Keratinocyte (primary cell): ENCODE measurements at regions not wholly inside any gene's neighbourhood (a gene's known extent, or its start where the extent isn't known, plus 50 kb on each side); places are given as distances from the start of the nearest gene placed in this dataset.

Source experiments
- EZH2 ChIP-seq: IDR thresholded peaks from one replicate; pipeline ENCODE4 v1.6.1; 2012; ENCODE audit warnings: inconsistent platforms, mild to moderate bottlenecking, low read length, moderate library complexity
- TF ChIP-seq, protein P1 (sequence below), 3 experiments: IDR thresholded peaks in 1 of 3; conservative IDR thresholded peaks in 1 of 3; optimal IDR thresholded peaks in 1 of 3; 2 replicates in 2 of 3; 3 replicates in 1 of 3; pipeline versions ENCODE3 to v1.5.1; 2011; ENCODE audit warnings: low read length in 3 of 3, mild to moderate bottlenecking in 3 of 3, moderate library complexity in 2 of 3, control low read depth in 1 of 3, inconsistent platforms in 1 of 3; ENCODE audit not compliant: insufficient read depth in 2 of 3; ENCODE audit errors: extremely low read depth in 1 of 3

DNA sequence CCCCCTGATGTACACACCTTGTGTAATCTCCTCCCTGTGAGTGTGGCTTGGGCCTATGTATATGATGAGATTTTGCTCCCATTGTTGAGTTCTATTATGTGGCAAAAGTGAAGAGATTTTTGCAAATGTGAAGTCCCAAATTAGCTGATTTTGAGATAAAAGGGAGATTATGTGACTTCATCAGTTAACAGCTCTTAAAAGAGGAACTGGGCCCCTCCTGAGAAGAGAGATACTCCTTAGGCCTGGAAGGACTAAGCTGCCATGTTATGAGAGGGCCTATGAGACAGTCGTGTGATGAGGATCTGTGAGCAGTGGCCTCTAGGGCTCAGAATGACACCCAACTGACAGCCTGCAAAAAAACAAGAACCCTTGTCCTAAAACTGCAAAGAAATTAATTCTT, 93.4 kb downstream of the OR5AK2 start:
- TF ChIP-seq, protein P1, sequence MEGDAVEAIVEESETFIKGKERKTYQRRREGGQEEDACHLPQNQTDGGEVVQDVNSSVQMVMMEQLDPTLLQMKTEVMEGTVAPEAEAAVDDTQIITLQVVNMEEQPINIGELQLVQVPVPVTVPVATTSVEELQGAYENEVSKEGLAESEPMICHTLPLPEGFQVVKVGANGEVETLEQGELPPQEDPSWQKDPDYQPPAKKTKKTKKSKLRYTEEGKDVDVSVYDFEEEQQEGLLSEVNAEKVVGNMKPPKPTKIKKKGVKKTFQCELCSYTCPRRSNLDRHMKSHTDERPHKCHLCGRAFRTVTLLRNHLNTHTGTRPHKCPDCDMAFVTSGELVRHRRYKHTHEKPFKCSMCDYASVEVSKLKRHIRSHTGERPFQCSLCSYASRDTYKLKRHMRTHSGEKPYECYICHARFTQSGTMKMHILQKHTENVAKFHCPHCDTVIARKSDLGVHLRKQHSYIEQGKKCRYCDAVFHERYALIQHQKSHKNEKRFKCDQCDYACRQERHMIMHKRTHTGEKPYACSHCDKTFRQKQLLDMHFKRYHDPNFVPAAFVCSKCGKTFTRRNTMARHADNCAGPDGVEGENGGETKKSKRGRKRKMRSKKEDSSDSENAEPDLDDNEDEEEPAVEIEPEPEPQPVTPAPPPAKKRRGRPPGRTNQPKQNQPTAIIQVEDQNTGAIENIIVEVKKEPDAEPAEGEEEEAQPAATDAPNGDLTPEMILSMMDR (optimal IDR thresholded peaks at IDR 0.05 in 1 of 3, IDR thresholded peaks at IDR 0.05 in 1 of 3, conservative IDR thresholded peaks at IDR 0.05 in 1 of 3; ENCODE audit: extremely low read depth in 1 of 3, insufficient read depth in 2 of 3, low read length in 3 of 3) = no peak
- TF ChIP-seq EZH2 = no peak
